C4-2B (cell line): ENCODE measurements at regions not wholly inside any gene's neighbourhood (a gene's known extent, or its start where the extent isn't known, plus 50 kb on each side); places are given as distances from the start of the nearest gene placed in this dataset.

ENCODE experiments used
- CTCF ChIP-seq: fragments of 450-650 bp; conservative IDR thresholded peaks from 2 replicates; pipeline ENCODE4 v1.5.1; 2017; ENCODE audit warnings: mild to moderate bottlenecking
- ZFX ChIP-seq: fragments of 450-650 bp; IDR thresholded peaks from 2 replicates; pipeline ENCODE4 v1.6.1; 2017

- no peak for TF ChIP-seq CTCF
- TF ChIP-seq ZFX, result no peak
Measured at GRCh38 chr1:209473025-209473424, 110.5 kb upstream of the CAMK1G start.
